Activated T-cell treated with anti-CD3 and anti-CD28 coated beads, Interleukin-2, amount 50 U/mL, for 4 hours (primary cell): ENCODE measurements at regions not wholly inside any gene's neighbourhood (a gene's known extent, or its start where the extent isn't known, plus 50 kb on each side); places are given as distances from the start of the nearest gene placed in this dataset.
"Not testable (repeated sequence)": the region's sequence is repeated elsewhere in the genome, so short reads cannot be mapped to it uniquely, and the experiment has no call there.

Experiments used
- ATAC-seq, 2 donors: fragments of 200-7000 bp; cut with Tn5 transposase; one replicate each; pipeline ENCODE4 v1.10.0; 2021
- DNase-seq: peaks from one replicate; pipeline ENCODE4 v3.0.0-alpha.2; 2020
- H3K27me3 Mint-ChIP-seq: one replicate; pipeline ENCODE4 v1.8.0; 2021; ENCODE audit warnings: low read depth, mixed read lengths
- H3K36me3 Mint-ChIP-seq: one replicate; pipeline ENCODE4 v1.8.0; 2022; ENCODE audit warnings: mixed read lengths; ENCODE audit not compliant: insufficient read depth
- H3K4me1 Mint-ChIP-seq: one replicate; pipeline ENCODE4 v1.8.0; 2021; ENCODE audit warnings: low read depth, mixed read lengths
- H3K4me3 Mint-ChIP-seq: one replicate; pipeline ENCODE4 v1.8.0; 2021; ENCODE audit warnings: mild to moderate bottlenecking, moderate library complexity, mixed read lengths
- H3K9me3 Mint-ChIP-seq: one replicate; pipeline ENCODE4 v1.8.0; 2021; ENCODE audit warnings: mixed read lengths

DNA sequence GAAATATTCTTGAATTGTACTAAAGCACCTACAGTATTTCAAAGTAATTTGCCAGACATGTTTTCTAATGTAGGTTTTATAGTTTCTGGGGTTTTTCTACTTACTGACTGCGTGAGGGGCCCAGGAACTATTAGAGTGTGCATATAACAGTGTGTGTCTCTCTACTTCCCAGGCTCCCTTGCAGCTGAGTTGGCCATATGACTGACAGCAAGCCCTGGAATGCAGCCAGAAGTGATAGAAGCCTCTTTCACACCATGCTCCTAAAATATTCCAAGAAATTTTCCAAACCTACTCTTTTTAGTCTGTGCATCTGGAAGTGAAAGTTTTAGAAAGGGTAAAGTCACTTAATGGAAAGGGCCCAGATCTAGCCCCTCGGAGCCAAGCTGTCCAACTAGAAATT lies 96.7 kb upstream of the SLC7A11 start:
- peaks cover 4% of the 10 kb centered on the region for H3K9me3 Mint-ChIP-seq
- no peak overlapping the region for H3K4me3 Mint-ChIP-seq
- H3K36me3 Mint-ChIP-seq = no peaks in the 10 kb centered on the region
- no peaks in the 10 kb centered on the region for H3K27me3 Mint-ChIP-seq
- DNase-seq = no peak
- ATAC-seq = no peak
- no peaks in the 10 kb centered on the region for H3K4me1 Mint-ChIP-seq

GRCh38 chr4:138338222-138338621 lies 96.1 kb upstream of the SLC7A11 start:
- not testable (repeated sequence) for H3K27me3 Mint-ChIP-seq, H3K4me1 Mint-ChIP-seq, H3K9me3 Mint-ChIP-seq, ATAC-seq, H3K36me3 Mint-ChIP-seq, H3K4me3 Mint-ChIP-seq, DNase-seq

DNA sequence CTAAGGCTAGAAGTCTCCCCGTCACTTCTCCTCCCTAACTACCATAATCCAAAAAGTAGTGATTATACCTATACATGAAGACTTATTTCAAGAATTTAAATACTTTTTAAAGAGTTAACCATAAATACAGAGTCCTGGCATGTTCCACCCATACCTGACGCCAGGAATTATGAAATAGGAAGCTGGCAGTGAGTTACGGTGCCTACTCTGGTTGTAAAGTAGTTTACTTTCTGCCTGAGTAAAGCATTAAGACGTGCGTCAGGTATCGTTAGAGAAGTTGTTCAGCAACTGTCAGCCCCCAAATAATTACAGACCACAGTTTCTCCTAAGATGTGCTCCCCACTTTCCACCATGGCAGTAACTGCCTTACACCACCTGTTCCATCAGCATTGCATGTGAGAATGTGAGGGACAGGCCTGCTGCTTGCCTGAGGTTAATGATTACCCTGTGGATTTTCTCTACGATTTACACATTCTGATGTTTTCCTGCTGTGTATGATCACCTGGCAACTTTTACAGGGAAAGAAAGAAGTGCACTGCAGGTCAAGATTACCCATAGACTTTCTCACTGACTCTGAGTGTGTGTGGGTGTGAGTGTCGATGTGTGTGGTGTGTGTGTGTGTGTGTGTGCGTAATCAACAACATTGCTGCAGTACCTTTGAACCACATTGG lies 92.3 kb upstream of the SLC7A11 start:
- no peak for DNase-seq
- H3K36me3 Mint-ChIP-seq = no peaks in the 10 kb centered on the region
- H3K4me3 Mint-ChIP-seq = no peak overlapping the region
- ATAC-seq = no peak
- H3K4me1 Mint-ChIP-seq = no peaks in the 10 kb centered on the region
- H3K27me3 Mint-ChIP-seq = no peaks in the 10 kb centered on the region
- peaks cover 4% of the 10 kb centered on the region for H3K9me3 Mint-ChIP-seq

DNA sequence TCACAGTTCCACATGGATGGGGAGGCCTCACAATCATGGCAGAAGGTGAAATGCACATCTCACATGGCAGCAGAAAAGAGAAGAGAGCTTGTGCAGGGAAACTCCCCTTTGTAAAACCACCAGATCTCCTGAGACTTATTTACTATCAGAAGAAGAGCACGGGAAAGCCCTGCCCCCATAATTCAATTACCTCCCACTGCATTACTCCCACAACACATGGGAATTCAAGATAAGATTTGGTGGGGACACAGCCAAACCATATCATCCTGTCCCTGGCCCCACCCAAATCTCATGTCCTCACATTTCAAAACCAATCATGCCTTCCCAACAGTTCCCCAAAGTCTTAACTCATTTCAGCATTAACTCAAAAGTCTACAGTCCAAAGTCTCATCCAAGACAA lies 90.3 kb upstream of the SLC7A11 start:
- H3K4me1 Mint-ChIP-seq, DNase-seq, H3K27me3 Mint-ChIP-seq, H3K4me3 Mint-ChIP-seq, ATAC-seq, H3K36me3 Mint-ChIP-seq, H3K9me3 Mint-ChIP-seq: not testable (repeated sequence)

DNA sequence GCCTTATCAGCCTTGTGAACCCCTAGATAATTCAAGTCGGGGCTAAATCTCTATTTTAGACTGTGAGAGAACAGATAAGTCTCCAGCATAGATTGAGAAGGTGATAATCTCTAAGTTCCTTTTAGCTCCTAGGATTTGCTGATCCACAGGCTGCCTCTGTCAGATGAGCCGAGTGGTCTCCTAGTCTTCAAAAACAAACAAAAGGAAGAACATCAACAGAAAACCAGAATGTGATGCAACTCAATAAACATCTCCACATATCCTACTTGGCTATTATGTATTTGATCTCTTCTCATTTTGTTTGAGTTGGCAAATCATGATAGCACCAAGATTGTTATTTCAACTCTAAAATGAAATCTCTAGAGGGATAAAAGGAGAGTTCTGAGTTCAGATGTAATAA lies 88.4 kb upstream of the SLC7A11 start:
- Mint-ChIP-seq H3K27me3 (no peaks in the 10 kb centered on the region), H3K9me3 (peaks cover 4% of the 10 kb centered on the region), H3K36me3 (no peaks in the 10 kb centered on the region)

DNA sequence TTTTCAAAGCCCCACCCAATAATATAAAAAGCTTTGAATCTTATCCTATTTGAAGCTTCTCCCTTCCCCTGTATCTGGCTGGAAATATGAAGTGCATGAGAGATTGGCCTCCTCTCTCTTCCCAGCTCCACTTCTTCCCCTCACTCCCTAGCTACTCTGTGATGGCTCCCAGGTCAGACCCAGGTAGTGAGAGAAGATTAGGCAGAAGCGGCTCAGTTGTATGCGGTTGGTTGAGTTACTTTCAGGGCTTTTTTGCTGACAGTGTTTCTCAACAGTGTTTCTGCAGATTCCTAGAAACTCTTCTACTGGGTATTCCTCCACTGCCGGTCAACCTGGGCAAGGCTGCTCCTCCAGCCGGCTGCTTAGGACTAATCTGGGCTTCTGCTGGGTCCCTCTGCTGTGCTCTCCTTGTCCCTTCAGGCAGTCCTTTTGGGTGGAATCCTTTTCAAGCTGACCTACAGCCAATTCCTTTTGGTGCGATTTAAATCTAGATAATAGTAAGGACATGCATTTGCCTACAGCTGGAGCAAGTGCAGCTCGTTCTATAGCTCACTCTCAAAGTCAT lies 87.4 kb upstream of the SLC7A11 start:
- Mint-ChIP-seq H3K4me3 (no peak overlapping the region), H3K36me3 (no peaks in the 10 kb centered on the region), H3K27me3 (no peaks in the 10 kb centered on the region), H3K4me1 (no peaks in the 10 kb centered on the region), H3K9me3 (no peaks in the 10 kb centered on the region)
- DNase-seq (no peak), ATAC-seq (no peak)

More for the DNA sequence above, 88.4 kb upstream of the SLC7A11 start:
- Mint-ChIP-seq H3K4me3 (no peak overlapping the region), H3K4me1 (no peaks in the 10 kb centered on the region)
- ATAC-seq (no peak), DNase-seq (no peak)

DNA sequence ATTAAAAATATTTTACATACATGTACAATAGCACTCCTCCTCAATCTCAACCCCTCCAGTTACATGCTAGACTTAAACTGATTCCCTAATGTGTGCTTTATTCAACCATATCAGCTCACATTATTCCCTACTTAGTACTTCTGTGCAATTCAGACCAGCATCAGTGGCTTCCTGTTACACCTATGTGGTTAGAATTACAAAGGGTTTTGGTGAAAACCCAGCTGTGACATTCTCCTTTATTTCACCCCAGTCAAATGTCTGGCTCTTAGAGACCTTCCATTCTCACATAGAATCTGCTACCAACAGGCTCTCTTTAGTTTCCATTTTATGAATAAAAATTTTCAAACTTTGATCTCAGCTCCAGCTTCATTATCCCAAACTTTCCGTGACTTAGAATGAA lies 85.2 kb upstream of the SLC7A11 start:
- H3K9me3 Mint-ChIP-seq = no peaks in the 10 kb centered on the region
- DNase-seq (no peak), ATAC-seq (no peak)
- H3K27me3 Mint-ChIP-seq = no peaks in the 10 kb centered on the region
- no peaks in the 10 kb centered on the region for H3K36me3 Mint-ChIP-seq
- no peak overlapping the region for H3K4me3 Mint-ChIP-seq
- H3K4me1 Mint-ChIP-seq = no peaks in the 10 kb centered on the region

- Mint-ChIP-seq H3K4me1 (no peaks in the 10 kb centered on the region), H3K27me3 (no peaks in the 10 kb centered on the region), H3K4me3 (no peak overlapping the region)
These were observed 78.7 kb upstream of the SLC7A11 start for GRCh38 chr4:138320831-138321230.

GRCh38 chr4:138320030-138320429 lies 77.9 kb upstream of the SLC7A11 start:
- no peak for ATAC-seq
- DNase-seq = no peak
- no peaks in the 10 kb centered on the region for H3K27me3 Mint-ChIP-seq
- no peaks in the 10 kb centered on the region for H3K36me3 Mint-ChIP-seq
- peaks cover 4% of the 10 kb centered on the region for H3K9me3 Mint-ChIP-seq
- no peaks in the 10 kb centered on the region for H3K4me1 Mint-ChIP-seq
- H3K4me3 Mint-ChIP-seq = no peak overlapping the region

More at GRCh38 chr4:138320831-138321230, 78.7 kb upstream of the SLC7A11 start:
- DNase-seq = no peak
- Mint-ChIP-seq H3K36me3 (no peaks in the 10 kb centered on the region), H3K9me3 (peaks cover 3% of the 10 kb centered on the region)
- no peak for ATAC-seq

DNA sequence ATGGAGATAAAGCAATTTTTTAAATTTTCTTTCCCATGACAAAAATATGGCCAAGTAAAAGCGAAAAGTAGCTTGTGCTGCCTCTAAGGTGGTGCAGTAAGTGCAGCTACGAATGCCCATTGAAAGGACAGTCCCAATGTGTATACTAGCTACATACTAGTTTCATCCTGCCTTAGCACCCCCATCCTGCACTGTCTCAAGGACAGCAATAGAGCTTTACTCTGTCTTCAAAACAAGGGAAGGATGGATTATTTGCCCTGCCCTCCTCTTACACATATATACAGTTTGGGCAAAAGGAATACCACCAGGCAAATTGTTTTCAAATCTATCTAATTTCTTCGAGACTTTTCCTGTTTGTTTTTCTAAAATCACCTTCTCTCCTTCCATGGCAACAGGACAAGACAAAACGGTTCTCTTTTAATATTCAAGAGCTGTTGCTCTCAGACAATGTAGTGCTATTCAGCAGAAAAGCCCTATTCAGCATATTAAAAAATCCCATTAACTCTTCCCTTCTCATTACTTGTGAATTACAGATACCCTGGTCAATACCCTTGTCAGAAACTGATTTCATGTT lies 75.1 kb upstream of the SLC7A11 start:
- ATAC-seq (no peak), DNase-seq (no peak)
- no peaks in the 10 kb centered on the region for H3K27me3 Mint-ChIP-seq
- H3K9me3 Mint-ChIP-seq = peaks cover 9% of the 10 kb centered on the region
- H3K4me3 Mint-ChIP-seq = no peak overlapping the region
- no peaks in the 10 kb centered on the region for H3K4me1 Mint-ChIP-seq
- no peaks in the 10 kb centered on the region for H3K36me3 Mint-ChIP-seq

DNA sequence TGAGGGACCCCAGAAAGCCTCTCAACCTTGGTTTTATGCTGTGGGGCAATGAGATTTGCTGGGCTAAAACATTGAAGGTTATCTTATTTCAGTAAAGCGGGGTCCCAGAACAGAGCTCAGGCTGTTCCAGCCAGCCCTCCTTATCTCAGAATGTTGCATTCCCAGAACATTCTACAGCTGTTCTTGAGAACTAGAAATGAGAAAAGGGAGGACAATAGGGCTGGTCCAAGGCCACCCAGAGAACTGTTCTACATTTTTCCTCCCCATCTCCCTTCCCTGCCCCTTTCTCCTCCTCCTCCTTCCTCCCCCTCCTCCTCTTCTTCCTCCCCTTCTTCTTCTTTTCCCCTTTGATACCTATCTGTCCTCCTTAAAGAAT lies 70.4 kb upstream of the SLC7A11 start:
- Mint-ChIP-seq H3K4me3 (no peak overlapping the region), H3K27me3 (no peaks in the 10 kb centered on the region), H3K4me1 (no peaks in the 10 kb centered on the region), H3K9me3 (peaks cover 10% of the 10 kb centered on the region), H3K36me3 (no peaks in the 10 kb centered on the region)
- ATAC-seq (peak in 1 of 2 donors; percentile 23), DNase-seq (no peak)

- ATAC-seq (no peak), DNase-seq (no peak)
- Mint-ChIP-seq H3K27me3 (no peaks in the 10 kb centered on the region), H3K4me1 (no peaks in the 10 kb centered on the region), H3K9me3 (peaks cover 12% of the 10 kb centered on the region), H3K4me3 (no peak overlapping the region), H3K36me3 (no peaks in the 10 kb centered on the region)
These were observed 69.8 kb upstream of the SLC7A11 start for GRCh38 chr4:138311771-138312535.

GRCh38 chr4:138310991-138311390 lies 68.8 kb upstream of the SLC7A11 start:
- DNase-seq (no peak), ATAC-seq (no peak)
- peaks cover 12% of the 10 kb centered on the region for H3K9me3 Mint-ChIP-seq
- no peaks in the 10 kb centered on the region for H3K27me3 Mint-ChIP-seq
- no peaks in the 10 kb centered on the region for H3K4me1 Mint-ChIP-seq
- H3K4me3 Mint-ChIP-seq = no peak overlapping the region
- no peaks in the 10 kb centered on the region for H3K36me3 Mint-ChIP-seq

DNA sequence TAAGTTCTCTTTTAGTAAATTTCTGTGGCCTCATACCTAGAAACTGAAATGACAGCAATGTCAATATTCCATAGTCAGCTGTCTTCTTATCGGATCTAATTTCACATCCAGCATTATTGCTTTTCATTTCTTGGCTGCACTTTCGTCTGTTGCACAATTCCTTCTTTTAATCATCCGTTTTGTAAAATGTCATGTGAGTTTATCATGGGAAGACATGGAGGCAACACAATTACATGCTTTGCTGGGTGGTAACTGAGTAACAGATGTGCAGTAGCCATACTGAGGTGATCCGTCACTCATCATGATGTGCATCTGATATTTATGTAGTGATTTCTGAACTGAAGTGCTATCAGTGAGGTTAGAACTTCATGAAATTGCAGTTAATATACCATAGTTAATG lies 68.3 kb upstream of the SLC7A11 start:
- H3K4me1 Mint-ChIP-seq = no peaks in the 10 kb centered on the region
- no peak for DNase-seq

GRCh38 chr4:138308356-138308755 lies 66.2 kb upstream of the SLC7A11 start:
- Mint-ChIP-seq H3K36me3 (no peaks in the 10 kb centered on the region), H3K27me3 (no peaks in the 10 kb centered on the region), H3K4me1 (no peaks in the 10 kb centered on the region), H3K4me3 (no peak overlapping the region), H3K9me3 (peaks cover 7% of the 10 kb centered on the region)
- DNase-seq (no peak), ATAC-seq (no peak)

More for the DNA sequence above, 68.3 kb upstream of the SLC7A11 start:
- H3K9me3 Mint-ChIP-seq = peaks cover 12% of the 10 kb centered on the region
- H3K36me3 Mint-ChIP-seq = no peaks in the 10 kb centered on the region
- H3K27me3 Mint-ChIP-seq = no peaks in the 10 kb centered on the region
- no peak overlapping the region for H3K4me3 Mint-ChIP-seq
- ATAC-seq = no peak
